ENCODE measurements at regions not wholly inside any gene's neighbourhood (a gene's known extent, or its start where the extent isn't known, plus 50 kb on each side); places are given as distances from the start of the nearest gene placed in this dataset.

- Histone ChIP-seq H3K36me3 (no peaks in the 10 kb centered on the region), H3K4me1 (ENCODE audit: insufficient read depth) (peaks cover 2% of the 10 kb centered on the region), H3K9me3 (no peaks in the 10 kb centered on the region), H3K4me3 (no peak overlapping the region), H3K27me3 (no peaks in the 10 kb centered on the region), H3K27ac (peak overlapping the region in 1 of 2 donors; percentile 67)
- WGBS, 3 donors: 3 to 9% (median 5%) methylated on average over 7 of the region's 7 CpGs
- TF ChIP-seq EP300 (IDR thresholded peaks at IDR 0.05) (no peak), CTCF (IDR thresholded peaks at IDR 0.05) (no peak), POLR2A (IDR thresholded peaks at IDR 0.05) (no peak)
- peak; percentile 30 to 47 (median 32) for DNase-seq
- intact Hi-C loops (cut with DNase I): no loop called here
Measured at GRCh38 chr6:112562301-112563231, 215.4 kb downstream of the RFPL4B start.

- Histone ChIP-seq H3K4me3 (no peak overlapping the region), H3K4me1 (ENCODE audit: insufficient read depth) (peaks cover 2% of the 10 kb centered on the region), H3K36me3 (no peaks in the 10 kb centered on the region), H3K27me3 (no peaks in the 10 kb centered on the region), H3K27ac (peak overlapping the region; percentile 23 to 67), H3K9me3 (no peaks in the 10 kb centered on the region)
- TF ChIP-seq POLR2A (IDR thresholded peaks at IDR 0.05) (no peak), EP300 (IDR thresholded peaks at IDR 0.05) (no peak), CTCF (IDR thresholded peaks at IDR 0.05) (no peak)
- DNase-seq: no peak
- 18 to 23% (median 23%) methylated on average over 3 of the region's 3 CpGs for WGBS, 3 donors
- intact Hi-C loops (cut with DNase I): no loop called here
Measured at GRCh38 chr6:112563368-112563767, 216.2 kb downstream of the RFPL4B start.

GRCh38 chr6:112568066-112568465 lies 220.9 kb downstream of the RFPL4B start:
- Histone ChIP-seq H3K4me3 (no peak overlapping the region), H3K9me3 (no peaks in the 10 kb centered on the region), H3K27me3 (no peaks in the 10 kb centered on the region), H3K4me1 (ENCODE audit: insufficient read depth) (peaks cover 9% of the 10 kb centered on the region), H3K27ac (no peak overlapping the region), H3K36me3 (no peaks in the 10 kb centered on the region)
- TF ChIP-seq CTCF (IDR thresholded peaks at IDR 0.05) (no peak), POLR2A (IDR thresholded peaks at IDR 0.05) (no peak), EP300 (IDR thresholded peaks at IDR 0.05) (no peak)
- intact Hi-C loops (cut with DNase I): no loop called here
- no peak for DNase-seq

GRCh38 chr6:112571488-112572270 lies 224.5 kb downstream of the RFPL4B start:
- Histone ChIP-seq H3K4me3 (no peak overlapping the region), H3K4me1 (ENCODE audit: insufficient read depth) (peaks cover 6% of the 10 kb centered on the region), H3K27me3 (no peaks in the 10 kb centered on the region), H3K9me3 (no peaks in the 10 kb centered on the region), H3K36me3 (no peaks in the 10 kb centered on the region), H3K27ac (peak overlapping the region in 1 of 2 donors; percentile 64)
- DNase-seq: peak; percentile 55 to 82 (median 68)
- intact Hi-C loops (cut with DNase I): no loop called here
- TF ChIP-seq POLR2A (IDR thresholded peaks at IDR 0.05): no peak
- TF ChIP-seq EP300 (IDR thresholded peaks at IDR 0.05): no peak
- TF ChIP-seq CTCF (IDR thresholded peaks at IDR 0.05): no peak
- WGBS, 3 donors: 17 to 23% (median 18%) methylated on average over 5 of the region's 5 CpGs

Data from ovary (tissue), 7 donors.